ENCODE measurements at regions not wholly inside any gene's neighbourhood (a gene's known extent, or its start where the extent isn't known, plus 50 kb on each side); places are given as distances from the start of the nearest gene placed in this dataset.

GRCh38 chr21:22201669-22202068, 1203.5 kb downstream of the NCAM2 start:
- TF ChIP-seq, protein P1, sequence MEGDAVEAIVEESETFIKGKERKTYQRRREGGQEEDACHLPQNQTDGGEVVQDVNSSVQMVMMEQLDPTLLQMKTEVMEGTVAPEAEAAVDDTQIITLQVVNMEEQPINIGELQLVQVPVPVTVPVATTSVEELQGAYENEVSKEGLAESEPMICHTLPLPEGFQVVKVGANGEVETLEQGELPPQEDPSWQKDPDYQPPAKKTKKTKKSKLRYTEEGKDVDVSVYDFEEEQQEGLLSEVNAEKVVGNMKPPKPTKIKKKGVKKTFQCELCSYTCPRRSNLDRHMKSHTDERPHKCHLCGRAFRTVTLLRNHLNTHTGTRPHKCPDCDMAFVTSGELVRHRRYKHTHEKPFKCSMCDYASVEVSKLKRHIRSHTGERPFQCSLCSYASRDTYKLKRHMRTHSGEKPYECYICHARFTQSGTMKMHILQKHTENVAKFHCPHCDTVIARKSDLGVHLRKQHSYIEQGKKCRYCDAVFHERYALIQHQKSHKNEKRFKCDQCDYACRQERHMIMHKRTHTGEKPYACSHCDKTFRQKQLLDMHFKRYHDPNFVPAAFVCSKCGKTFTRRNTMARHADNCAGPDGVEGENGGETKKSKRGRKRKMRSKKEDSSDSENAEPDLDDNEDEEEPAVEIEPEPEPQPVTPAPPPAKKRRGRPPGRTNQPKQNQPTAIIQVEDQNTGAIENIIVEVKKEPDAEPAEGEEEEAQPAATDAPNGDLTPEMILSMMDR (IDR thresholded peaks at IDR 0.05) = no peak
- TF ChIP-seq POLR2A (IDR thresholded peaks at IDR 0.05) = no peak
- TF ChIP-seq POLR2AphosphoS5 (IDR thresholded peaks at IDR 0.05) = no peak

Data from upper lobe of left lung (tissue), 4 donors.